HG03095 (cell line): ENCODE measurements at regions not wholly inside any gene's neighbourhood (a gene's known extent, or its start where the extent isn't known, plus 50 kb on each side); places are given as distances from the start of the nearest gene placed in this dataset.
"Not testable (repeated sequence)": the region's sequence is repeated elsewhere in the genome, so short reads cannot be mapped to it uniquely, and the experiment has no call there.

Source experiments
- ATAC-seq: cut with Tn5 transposase; IDR thresholded peaks from one replicate; pipeline ENCODE4 v1.9.1; 2021; ENCODE audit warnings: moderate library complexity; ENCODE audit not compliant: unreplicated experiment

GRCh38 chr5:174504266-174504726, 220.1 kb upstream of the MSX2 start:
- no peak for ATAC-seq

- ATAC-seq = no peak
Observed at GRCh38 chr5:174505621-174506020, 218.8 kb upstream of the MSX2 start.

- not testable (repeated sequence) for ATAC-seq
Observed at GRCh38 chr5:174510782-174511453, 213.5 kb upstream of the MSX2 start.

DNA sequence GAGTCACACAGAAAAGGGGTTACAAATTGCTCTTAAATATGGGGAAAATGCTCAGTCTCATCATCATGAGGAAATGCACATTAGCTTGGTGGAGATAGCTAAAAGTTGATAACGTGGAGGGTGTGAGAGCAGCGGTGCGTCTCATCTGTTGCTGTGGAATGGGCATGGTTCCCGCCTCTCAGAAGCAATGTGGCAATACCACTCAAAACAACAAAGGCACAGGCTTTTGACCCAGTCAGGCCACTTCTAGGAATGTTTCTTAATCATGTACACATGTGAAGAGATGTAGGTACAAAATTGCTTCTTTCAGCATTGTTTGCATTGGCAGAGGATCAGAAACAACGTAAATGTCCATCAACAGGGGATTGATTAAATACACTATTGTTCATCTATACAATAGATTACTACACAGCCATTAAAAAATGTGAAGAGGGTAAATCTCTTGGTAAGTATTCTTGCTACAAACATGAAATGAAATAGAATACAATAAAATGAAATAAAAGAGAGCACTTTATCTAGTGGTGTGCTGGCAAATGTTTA, 212.6 kb upstream of the MSX2 start:
- no peak for ATAC-seq

- ATAC-seq = no peak
Observed at GRCh38 chr5:174514325-174514724, 210.1 kb upstream of the MSX2 start.

- ATAC-seq = no peak
Observed at GRCh38 chr5:174514983-174515394, 209.4 kb upstream of the MSX2 start.

DNA sequence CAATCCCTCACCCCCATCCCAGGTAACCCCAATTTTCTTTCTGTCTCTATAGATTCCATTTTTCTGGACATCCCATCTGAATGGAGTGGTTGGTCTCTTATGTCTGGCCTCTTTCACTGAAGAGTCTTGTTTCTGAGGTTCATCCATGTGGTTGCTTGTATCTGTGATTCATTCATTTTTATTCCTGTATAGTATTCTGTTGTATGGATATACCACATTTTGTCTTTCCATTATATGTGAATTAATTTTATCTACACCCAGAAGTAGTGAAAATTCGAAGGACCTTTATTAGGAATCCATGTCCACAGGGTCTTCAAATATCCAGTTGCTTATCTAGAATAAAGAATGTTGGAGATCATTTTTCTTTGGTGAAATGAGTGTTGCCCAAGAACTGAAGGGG, 207.6 kb upstream of the MSX2 start:
- no peak for ATAC-seq

- ATAC-seq = no peak
Observed at GRCh38 chr5:174518512-174518911, 205.9 kb upstream of the MSX2 start.

GRCh38 chr5:174520420-174521396, 203.7 kb upstream of the MSX2 start:
- no peak for ATAC-seq

GRCh38 chr5:174521449-174521848, 202.9 kb upstream of the MSX2 start:
- ATAC-seq = no peak

DNA sequence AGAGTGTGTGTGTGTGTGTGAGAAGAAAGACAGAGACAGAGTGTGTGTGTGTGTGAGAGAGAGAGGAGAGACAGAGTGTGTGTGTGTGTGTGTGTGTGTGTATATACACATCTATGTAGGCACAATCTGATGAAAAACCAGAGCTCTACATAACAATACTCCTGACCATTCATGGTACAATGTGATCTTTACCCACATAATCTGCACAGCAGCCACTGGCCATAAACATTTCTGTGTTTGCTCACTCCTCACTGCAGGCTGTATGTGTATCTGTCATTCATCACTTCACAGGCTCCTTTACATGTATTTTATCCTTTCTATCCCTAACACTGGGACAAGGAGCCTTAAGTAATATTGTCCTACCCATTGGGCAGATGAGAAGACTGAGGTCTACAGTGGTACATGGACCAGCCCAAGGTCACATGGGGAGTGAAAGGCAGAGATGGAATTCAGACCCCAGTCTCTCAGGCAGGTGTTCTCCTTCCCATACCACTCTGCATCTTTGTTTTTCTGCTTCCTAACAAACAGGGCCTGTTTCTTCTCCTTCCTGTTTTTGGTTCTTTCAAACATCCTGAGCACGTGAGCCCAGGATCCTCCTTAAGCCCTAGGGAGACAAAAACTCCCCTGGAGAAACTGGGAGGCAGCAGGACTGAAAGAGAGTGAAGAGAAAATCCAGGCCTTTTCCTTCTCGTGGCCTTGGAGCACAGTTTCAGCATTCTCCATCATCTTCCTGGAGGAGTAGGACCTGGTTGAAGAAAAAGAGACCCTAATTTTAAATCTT, 201.7 kb upstream of the MSX2 start:
- no peak for ATAC-seq

GRCh38 chr5:174523311-174524071, 200.9 kb upstream of the MSX2 start:
- no peak for ATAC-seq

DNA sequence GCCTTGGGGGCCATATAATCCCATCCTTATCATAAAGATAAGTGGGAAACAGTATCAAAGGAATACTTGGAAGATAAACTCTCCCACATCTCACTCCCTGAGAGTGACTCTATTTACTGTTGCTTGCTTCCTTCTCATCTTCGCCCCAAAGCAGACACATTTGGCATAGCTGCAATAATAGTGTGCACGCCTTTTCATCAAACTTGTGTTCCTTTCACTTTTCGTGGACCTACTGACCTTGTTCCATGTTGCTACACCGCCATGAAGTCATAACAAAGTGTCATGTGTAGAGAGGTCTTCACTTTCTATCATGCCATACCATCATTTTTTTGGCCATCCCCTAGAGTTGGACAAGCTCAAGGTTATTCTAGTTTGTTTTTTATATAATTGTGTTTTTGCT, 200.0 kb upstream of the MSX2 start:
- no peak for ATAC-seq

- no peak for ATAC-seq
Observed at GRCh38 chr5:174526177-174526576, 198.2 kb upstream of the MSX2 start.

DNA sequence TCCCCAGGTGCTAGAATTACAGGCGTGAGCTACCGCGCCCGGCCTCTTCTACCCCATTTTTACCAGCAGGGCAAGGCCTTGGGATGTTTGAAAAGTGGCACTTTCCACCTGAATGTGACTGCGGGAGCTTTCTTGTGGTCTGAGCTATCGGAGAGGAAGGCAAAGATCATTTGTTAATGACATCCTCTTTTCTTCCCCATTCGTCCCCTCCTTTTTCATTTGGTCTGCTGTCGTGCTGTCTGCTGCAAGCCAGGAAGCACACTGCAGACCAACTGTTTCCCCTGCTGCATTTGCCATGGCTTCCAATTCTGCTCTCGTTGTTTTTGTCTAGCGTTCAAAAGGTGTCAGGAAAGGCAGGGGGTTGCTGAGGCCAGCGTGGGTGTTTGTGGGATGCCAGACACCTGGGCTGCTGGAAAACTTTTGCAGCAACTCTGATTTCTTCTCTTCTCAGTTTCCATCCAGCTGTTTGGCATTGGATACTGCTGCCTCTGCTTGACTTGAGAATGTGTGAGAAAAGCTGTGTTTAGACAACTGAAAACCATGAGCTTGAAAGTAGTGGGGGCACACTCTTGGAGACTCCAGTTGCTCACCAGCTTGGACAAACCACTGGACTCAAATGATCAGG, 196.4 kb upstream of the MSX2 start:
- no peak for ATAC-seq

- no peak for ATAC-seq
Observed at GRCh38 chr5:174528821-174529544, 195.4 kb upstream of the MSX2 start.

- ATAC-seq = no peak
Observed at GRCh38 chr5:174529925-174530681, 194.3 kb upstream of the MSX2 start.

GRCh38 chr5:174531782-174532191, 192.6 kb upstream of the MSX2 start:
- ATAC-seq = no peak
